ENCODE measurements at regions not wholly inside any gene's neighbourhood (a gene's known extent, or its start where the extent isn't known, plus 50 kb on each side); places are given as distances from the start of the nearest gene placed in this dataset.

GRCh38 chr4:158006990-158007389 lies 165.8 kb downstream of the GASK1B start:
- Histone ChIP-seq H3K27ac (peak overlapping the region in 1 of 4 donors; percentile 22), H3K27me3 (no peaks in the 10 kb centered on the region), H3K4me3 (no peak overlapping the region), H3K36me3 (no peaks in the 10 kb centered on the region), H3K4me1 (no peaks in the 10 kb centered on the region), H3K9me3 (no peaks in the 10 kb centered on the region)
- DNase-seq: no peak
- TF ChIP-seq POLR2A (IDR thresholded peaks at IDR 0.05): no peak
- TF ChIP-seq, protein P1, sequence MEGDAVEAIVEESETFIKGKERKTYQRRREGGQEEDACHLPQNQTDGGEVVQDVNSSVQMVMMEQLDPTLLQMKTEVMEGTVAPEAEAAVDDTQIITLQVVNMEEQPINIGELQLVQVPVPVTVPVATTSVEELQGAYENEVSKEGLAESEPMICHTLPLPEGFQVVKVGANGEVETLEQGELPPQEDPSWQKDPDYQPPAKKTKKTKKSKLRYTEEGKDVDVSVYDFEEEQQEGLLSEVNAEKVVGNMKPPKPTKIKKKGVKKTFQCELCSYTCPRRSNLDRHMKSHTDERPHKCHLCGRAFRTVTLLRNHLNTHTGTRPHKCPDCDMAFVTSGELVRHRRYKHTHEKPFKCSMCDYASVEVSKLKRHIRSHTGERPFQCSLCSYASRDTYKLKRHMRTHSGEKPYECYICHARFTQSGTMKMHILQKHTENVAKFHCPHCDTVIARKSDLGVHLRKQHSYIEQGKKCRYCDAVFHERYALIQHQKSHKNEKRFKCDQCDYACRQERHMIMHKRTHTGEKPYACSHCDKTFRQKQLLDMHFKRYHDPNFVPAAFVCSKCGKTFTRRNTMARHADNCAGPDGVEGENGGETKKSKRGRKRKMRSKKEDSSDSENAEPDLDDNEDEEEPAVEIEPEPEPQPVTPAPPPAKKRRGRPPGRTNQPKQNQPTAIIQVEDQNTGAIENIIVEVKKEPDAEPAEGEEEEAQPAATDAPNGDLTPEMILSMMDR (IDR thresholded peaks at IDR 0.05): no peak

DNA sequence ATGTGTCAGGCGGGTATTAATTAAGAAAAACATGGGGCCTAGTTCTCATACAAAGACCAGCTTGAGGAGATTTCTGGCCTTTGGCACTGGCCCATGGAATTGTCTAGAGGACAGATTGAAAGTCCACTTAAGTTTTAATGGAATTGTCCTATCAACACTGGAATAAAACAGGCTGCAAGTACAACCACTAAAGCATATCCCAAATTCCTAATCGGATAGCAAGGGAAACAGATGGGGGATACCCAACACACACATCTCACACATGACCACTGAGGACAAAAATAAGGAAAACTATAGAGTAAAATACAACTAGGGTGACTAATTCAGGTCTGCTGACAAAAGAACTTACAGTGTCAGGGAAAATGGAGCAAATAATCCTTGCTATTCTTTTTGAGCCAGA lies 167.8 kb downstream of the GASK1B start:
- Histone ChIP-seq H3K4me3 (no peak overlapping the region), H3K27ac (no peak overlapping the region), H3K9me3 (no peaks in the 10 kb centered on the region), H3K4me1 (no peaks in the 10 kb centered on the region), H3K36me3 (no peaks in the 10 kb centered on the region), H3K27me3 (no peaks in the 10 kb centered on the region)
- TF ChIP-seq, protein P1 (IDR thresholded peaks at IDR 0.05): no peak
- no peak for TF ChIP-seq POLR2A (IDR thresholded peaks at IDR 0.05)
- DNase-seq: no peak

DNA sequence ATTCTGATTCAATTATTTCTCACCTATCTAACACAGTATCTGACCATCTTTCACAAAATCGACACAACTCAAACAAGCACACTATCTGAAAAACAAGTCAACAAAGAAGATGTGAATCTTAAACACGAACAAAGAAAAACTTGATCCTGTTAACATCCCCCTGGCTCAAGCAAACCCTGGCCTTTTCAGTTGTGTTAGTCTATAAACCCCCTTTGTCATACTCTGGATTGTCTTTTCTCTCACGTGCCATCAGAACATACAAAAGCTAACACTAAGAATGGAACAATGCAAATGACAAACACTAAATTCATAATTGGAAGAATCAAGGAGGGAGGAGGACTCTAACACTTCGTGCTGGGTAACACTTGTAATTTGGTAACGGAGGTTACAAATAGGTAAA lies 168.7 kb downstream of the GASK1B start:
- Histone ChIP-seq H3K4me3 (no peak overlapping the region), H3K36me3 (no peaks in the 10 kb centered on the region), H3K27me3 (no peaks in the 10 kb centered on the region), H3K27ac (no peak overlapping the region), H3K9me3 (no peaks in the 10 kb centered on the region), H3K4me1 (no peaks in the 10 kb centered on the region)
- no peak for TF ChIP-seq POLR2A (IDR thresholded peaks at IDR 0.05)
- TF ChIP-seq, protein P1 (IDR thresholded peaks at IDR 0.05): no peak
- DNase-seq: no peak

- Histone ChIP-seq H3K4me3 (no peak overlapping the region), H3K27ac (no peak overlapping the region), H3K9me3 (no peaks in the 10 kb centered on the region), H3K36me3 (no peaks in the 10 kb centered on the region), H3K4me1 (no peaks in the 10 kb centered on the region), H3K27me3 (no peaks in the 10 kb centered on the region)
- DNase-seq: no peak
- no peak for TF ChIP-seq POLR2A (IDR thresholded peaks at IDR 0.05)
- TF ChIP-seq, protein P1 (IDR thresholded peaks at IDR 0.05): no peak
Measured at GRCh38 chr4:158003212-158003611, 169.6 kb downstream of the GASK1B start.

DNA sequence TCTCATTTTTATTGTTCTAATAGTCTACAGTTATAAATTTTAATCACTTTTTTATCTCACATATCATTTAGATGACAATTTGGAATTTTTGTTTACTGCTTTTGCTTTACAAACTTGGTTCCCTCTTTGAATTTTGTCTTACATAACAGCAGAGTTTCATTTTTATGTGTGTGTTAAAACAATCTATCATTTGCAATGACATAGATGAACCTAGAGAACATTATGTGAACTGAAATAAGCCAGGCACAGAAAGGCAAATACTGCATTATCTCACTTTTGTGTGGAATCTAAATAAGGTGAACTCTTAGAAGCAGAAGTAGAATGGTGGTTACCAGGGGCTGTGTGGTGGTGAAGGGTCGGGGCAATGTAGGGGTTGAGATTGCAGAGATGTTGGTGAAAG lies 170.7 kb downstream of the GASK1B start:
- no peak for DNase-seq
- H3K36me3 ChIP-seq: no peaks in the 10 kb centered on the region
- no peak overlapping the region for H3K27ac ChIP-seq
- no peaks in the 10 kb centered on the region for H3K4me1 ChIP-seq
- no peaks in the 10 kb centered on the region for H3K27me3 ChIP-seq
- H3K9me3 ChIP-seq: no peaks in the 10 kb centered on the region
- TF ChIP-seq, protein P1 (IDR thresholded peaks at IDR 0.05): no peak
- no peak for TF ChIP-seq POLR2A (IDR thresholded peaks at IDR 0.05)
- H3K4me3 ChIP-seq: no peak overlapping the region

DNA sequence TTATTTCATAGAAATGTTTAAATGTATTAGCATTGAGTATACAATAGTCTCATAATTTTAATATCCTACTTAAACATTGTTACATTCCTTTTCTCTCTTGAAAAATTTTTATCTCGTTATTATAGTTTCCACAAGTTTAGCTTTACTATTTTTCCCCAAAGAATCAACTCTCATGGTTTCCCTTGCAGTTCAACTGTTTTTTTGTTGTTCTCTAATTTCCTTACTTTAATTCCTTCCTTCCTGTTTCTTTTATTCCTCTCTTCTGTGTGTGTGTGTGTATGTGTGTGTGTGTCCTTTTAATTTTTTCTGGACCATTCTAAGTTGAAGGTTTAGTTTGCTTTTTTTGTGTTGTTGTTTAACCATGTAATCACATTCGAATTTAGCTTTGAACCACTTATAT lies 171.1 kb downstream of the GASK1B start:
- Histone ChIP-seq H3K27ac (no peak overlapping the region), H3K36me3 (no peaks in the 10 kb centered on the region), H3K4me3 (no peak overlapping the region), H3K9me3 (no peaks in the 10 kb centered on the region), H3K27me3 (no peaks in the 10 kb centered on the region), H3K4me1 (no peaks in the 10 kb centered on the region)
- TF ChIP-seq POLR2A (IDR thresholded peaks at IDR 0.05): no peak
- TF ChIP-seq, protein P1 (IDR thresholded peaks at IDR 0.05): no peak
- no peak for DNase-seq
